GM19238 (cell line): ENCODE measurements at regions not wholly inside any gene's neighbourhood (a gene's known extent, or its start where the extent isn't known, plus 50 kb on each side); places are given as distances from the start of the nearest gene placed in this dataset.
"Not testable (repeated sequence)": the region's sequence is repeated elsewhere in the genome, so short reads cannot be mapped to it uniquely, and the experiment has no call there.

Experiments
- DNase-seq: peaks from one replicate; pipeline ENCODE4 v3.0.0; 2011; ENCODE audit warnings: low spot score; ENCODE audit not compliant: insufficient read length

DNA sequence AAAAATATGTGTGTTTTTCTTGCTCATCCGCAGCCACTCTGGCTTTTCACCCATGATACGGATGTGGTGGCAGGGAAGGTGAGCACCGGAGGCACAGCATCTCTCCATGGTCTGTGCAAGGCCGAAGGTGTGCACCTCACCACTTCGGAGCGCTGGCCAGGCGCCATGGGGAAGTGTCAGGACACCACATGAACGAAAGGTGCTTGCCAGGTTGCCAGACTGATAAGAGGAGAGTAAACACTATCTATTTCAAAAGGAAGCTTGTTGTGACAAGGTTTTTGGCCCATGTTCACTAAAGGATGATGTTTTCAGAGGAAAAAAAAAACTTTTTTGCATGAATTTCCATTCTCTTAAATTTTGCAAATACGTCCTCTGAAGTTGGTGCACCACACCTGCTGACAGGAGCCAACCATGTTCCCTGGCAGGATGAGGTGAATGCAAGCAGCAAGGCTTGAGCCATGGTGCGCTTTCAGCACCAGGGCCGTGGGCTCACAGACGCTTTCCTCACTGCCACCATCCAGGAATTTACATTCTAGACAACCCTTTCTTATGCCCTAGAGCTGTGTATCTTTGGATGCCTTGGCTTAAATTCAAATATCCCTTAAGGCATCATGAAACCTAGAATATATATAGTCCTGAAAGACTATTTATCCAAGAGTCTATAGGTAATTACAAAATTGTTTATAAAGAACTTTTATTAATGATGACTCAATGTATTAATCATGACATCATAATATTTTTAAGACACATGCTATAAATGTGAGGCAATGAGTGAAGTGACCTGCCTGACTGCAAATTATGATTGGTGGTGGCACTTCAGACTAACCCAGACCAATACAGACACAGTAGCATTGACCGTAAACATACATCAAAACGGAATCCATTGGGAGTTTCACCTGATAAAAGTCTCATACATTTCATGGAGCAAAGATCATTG is 234.5 kb downstream of the TFAP2A start:
- DNase-seq = no peak

DNA sequence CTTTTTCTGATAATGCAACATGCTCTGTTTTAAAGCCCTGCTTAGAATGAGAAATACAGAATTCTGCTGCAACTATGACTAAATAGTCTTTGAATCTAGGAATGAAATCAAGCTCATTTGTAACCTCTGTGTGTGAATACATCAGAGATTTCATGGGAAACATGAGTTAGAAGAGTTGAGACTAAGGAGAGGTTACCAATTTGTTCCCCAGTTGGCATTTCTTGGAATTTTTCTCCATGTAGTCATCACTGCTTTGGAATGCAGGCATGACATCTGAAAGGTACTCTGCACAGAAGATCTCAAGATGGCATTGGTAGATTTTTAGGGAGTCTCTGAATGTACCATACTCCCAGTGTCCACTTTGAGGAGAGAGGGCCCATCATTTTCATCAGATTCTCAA is 237.2 kb downstream of the TFAP2A start:
- DNase-seq = no peak

DNA sequence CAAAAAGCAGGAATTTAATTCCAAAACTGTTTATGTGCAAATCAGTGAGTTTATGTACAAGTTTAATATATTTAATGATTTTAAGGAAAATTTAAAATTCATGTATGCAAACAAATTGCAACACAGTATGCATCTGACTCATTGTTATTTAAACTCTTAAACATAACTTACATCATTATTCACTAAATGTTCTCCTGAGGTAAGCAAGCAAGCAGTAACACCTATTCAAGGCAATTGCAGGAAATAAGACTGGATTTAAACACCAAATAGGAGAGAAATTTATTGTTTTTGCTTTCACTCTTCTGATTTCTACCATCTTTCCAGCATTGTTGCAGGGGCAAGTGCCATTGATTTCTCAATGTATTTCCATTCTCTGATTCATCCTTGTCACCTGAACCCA is 239.5 kb downstream of the TFAP2A start:
- DNase-seq = no peak

DNA sequence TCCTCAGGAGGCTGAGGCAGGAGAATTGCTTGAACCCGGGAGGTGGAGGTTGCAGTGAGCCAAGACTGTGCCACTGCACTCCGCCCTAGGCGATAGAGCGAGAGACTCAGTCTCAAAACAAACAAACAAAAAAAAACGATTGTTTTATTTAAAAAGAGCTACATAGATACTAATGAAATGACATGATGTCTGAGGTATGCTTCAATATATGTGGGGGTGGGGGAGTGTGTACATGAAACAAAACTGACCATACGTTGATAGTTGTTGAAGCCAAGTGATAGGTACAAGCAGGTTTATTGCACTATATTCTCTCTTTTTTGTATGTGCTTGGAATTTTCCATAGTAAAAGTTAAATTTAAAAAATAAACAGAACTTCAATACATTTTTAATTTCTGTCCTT is 240.1 kb downstream of the TFAP2A start:
- DNase-seq = no peak

DNA sequence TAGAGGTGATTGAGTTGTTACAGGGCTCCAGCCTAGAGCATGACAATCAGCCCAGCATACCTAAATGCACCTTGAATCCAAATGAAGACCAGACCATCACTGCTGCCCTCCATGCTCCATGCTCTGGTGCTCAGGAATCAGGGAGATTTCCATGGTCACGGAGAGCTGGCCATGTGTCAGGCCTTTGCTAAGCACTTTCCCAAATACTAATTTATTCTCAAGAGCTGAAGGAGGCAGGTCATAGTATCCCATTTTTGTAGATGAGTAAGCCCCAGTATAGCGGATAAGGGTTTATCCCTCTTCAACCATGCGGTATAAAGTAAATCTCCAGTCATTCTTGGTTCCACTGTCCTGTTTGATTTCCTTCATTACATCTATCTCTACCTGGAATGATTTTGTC is 240.8 kb downstream of the TFAP2A start:
- no peak for DNase-seq

DNA sequence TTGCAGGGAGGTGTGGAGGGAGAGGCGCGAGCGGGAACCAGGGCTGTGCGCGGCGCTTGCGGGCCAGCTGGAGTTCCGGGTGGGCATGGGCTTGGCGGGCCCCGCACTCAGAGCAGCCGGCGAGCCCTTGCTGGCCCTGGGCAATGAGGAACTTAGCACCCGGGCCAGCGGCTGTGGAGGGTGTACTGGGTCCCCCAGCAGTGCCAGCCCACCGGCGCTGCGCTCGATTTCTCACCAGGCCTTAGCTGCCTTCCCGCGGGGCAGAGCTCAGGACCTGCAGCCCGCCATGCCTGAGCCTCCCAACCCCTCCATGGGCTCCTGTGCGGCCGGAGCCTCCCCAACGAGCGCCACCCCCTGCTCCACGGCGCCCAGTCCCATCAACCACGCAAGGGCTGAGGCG is 243.2 kb downstream of the TFAP2A start:
- DNase-seq = not testable (repeated sequence)

DNA sequence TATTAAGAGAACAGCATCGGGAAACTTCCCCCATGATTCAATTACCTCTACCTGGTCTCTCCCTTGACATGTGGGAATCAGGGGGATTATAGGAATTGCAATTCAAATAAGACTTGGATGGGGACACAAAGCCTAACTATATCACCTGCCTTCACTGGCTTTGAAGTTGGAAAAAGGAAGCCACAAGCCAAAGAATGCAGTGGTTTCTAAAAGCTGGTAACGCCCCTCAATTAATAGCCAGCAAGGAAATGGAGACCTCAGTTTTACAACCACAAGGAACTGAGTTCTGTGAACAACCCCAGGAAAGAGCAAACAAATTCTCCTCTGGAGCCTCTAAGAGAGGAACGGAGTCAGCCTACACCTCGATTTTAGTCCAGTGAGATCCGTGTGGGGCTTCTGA is 244.1 kb downstream of the TFAP2A start:
- DNase-seq = no peak

DNA sequence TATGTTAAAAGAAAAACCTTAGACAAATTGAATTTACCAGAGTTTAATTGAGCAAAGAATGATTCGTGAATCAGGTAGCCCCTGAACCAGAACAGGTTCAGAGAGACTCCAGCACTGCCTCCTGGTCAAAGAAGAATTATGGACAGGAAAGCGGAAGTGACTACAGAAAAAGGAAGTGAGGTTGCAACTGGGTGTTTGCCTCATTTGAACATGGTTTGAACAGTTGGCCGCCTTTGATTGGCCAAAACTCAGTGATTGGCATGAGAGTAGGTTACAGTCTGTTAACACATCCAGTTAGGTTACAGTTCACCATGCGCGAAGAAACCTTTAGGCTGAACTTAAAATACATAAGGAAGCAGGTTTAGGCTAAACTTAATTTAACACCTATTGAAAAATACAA is 248.8 kb downstream of the TFAP2A start:
- DNase-seq = no peak

DNA sequence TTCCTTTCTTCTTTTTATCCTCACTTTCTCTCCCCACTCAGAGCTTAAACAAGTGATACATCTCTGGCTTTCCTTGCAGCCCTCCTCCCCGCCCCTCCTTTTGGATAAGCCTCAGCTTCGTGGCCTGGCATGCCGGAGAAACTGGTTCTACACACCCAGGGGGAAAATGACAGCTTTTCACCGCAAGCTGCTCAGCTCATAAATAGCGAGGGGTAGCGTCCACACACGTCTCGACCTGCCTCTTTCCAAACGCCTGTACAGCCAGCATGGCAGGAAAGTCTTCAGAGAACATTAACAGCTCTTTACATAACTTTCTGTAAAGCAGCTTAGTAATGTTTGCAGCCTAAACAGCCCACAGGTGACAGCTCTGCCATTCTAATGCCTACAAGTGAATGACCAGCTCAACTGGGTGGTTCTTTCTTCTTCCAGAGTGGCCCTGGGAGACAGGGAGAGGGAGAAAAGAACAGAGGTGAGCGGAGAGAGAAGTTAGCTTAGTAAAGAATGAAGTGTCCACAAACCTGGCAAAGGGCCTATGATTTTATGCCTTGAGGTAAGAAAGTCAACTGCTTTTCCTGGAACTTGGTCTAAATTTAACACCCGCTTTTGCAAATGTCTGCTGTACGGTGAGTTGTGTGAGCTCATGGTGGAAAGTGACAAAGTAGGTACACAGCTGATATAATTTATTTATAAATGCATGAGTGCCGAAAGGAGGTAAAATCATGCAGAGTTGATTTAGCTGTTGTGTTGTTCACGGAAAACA is 251.5 kb downstream of the TFAP2A start:
- no peak for DNase-seq

DNA sequence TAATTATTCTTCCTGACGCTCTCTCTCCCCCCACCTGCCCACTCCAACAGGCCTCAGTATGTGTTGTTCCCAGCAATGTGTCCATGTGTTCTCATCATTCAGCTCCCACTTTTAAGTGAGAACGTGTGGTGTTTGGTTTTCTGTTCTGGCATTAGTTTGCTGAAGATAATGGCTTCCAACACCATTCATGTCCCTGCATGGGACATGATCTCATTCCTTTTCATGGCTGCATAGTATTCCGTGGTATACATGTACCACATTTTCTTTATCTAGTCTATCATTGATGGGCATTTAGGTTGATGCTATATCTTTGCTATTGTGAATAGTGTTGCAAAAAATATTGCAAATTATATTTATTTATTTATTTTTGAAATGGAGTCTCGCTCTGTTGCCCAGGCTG is 258.0 kb downstream of the TFAP2A start:
- no peak for DNase-seq

DNA sequence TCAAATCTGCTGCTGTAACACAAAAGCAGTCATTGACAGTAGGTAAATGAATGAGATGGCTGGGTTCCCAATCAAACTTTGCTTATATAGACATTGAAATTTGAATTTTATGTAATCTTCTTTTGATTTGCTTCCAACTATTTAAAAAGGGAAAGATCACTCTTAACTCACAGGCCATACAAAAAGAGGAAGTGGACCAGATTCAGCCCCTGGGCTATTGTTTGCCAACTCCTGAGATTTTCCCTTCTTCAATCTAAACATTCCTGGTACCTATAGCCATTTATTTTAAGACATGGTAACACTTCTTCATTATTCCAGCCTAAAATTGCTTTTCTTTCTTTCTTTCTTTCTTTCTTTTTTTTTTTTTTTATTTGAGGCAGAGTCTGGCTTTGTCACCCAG is 260.6 kb downstream of the TFAP2A start:
- no peak for DNase-seq

DNA sequence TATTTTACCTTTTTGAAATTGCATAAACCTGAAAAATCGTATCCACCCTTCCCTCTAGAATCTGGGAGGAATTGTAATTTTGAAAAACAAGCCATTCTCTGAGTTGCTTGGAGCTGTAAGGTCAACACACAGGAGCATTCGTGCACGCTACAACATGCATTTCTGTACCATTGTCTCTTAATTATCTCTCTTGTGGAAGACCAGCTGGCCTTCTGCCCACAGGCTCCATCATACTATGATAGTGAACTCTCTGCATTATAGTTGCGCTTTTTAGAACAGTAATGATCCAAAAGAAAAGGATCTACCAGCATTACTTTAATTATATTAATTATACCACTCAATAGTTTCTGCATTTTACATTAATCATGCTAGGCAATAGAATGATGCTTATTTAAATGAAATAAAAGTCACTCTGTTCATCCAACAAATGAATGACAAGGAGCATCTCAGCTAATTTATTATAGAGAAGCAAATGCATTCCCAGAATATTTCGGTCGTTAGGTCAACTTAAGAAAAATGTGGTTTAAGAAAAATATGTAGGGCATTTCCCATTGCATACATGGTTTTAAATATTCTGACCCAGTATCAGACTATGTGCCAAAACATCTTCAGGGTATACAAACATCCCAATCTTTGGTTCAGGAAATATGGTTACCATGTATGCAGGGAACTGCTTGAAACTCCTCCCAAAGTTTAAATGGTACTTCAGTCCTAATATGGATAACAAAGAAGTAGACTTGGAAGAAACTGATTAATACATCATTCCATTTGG is 263.5 kb downstream of the TFAP2A start:
- no peak for DNase-seq

DNA sequence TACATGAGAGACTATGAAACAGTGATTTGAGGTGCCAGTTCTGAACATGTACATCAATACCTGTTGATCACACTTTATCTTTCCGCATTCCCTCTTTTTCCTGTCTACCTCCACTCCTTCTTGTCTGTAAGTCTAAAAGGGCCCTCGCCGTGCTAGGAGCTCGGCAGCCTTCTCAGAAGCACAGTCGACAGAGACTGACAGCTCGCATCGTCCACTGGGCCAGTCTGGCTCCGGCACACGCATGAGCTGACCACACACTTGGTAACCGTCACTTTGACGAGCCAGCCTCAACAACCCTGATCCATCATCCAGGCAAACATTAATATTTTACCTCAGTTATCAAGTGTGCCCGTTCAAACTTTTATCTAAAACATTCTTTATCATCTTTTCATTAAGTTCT is 265.3 kb downstream of the TFAP2A start:
- no peak for DNase-seq

DNA sequence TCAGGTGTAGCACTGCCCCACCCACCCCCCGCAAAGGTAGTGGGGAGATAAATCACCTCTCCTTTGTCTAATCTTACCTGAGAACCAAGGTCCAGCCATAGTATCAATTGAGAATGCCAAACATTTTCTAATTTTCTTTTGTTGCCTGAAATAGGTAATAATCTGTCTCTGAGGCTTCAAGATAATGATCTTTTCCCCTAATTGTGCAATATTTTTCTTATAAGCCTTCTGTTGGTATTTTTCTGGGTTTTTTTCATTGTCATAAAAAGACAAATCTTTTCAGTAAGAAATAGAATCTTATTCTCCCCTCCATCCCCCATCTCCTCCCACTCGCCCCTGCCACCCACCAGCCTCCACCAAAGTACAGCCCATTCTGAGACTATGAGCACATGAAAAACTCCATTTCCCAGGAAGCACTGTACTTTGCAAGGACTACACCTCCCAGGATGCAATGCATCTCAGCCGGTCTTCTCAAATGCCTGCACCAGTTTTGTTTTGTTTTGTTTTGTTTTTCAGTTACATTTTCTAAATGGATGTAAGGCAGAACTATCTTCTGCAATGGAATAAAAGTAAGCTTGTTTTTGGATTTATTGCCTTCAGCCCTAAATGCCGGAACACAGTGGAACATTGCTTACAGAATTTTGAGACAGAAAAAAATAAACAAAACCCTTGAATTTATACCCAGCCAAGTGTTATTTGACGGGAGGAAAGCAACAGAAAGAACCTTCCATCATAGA is 268.0 kb downstream of the TFAP2A start:
- DNase-seq = peak; percentile 39

DNA sequence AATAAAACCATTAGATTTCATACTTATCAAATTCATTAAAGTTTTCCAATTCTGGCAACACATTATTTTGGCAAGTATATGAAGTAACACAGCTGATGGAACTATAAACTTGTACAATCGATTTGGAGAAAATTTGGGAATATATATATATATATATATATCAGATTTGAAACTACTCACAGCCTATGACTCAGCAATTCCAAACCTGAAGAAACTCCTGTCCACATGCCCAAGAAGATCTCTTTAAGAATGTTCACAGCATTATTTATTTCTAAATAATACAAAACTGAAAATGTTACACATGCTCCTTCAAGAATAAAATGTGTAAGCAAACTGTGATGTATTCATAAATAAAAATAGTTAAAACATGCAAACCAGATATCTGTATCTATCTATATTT is 270.1 kb downstream of the TFAP2A start:
- no peak for DNase-seq

DNA sequence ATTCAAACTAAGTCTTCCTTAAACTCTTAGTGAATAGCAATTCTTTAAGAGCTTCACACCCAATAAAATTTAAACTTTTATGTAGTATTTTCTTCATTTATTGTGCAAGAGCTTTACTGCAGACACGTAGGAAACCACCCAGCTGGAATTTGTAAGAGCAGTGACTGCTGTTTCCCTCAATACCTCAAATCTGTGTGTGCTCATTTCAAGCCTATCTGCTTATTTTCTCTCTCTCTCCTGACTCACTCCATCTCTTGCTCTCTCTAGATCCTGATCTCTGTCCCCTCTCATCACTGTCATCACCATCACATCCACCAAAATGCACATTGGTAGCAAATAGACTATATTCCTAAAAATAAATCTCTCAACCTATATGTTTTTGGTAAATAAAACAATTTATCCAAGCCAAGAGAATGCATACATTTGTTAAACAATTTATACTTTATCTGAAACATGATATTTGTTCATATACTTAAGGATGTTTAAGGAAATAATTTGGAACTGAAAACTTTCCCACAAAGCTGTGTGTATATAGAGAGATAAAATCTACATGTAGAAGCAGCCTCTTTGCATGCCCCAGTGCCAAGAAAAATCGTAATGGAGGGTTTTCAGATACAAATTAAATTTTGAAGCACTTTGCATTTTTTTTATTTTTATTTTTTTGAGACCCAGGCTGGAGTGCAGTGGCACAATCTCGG is 273.0 kb downstream of the TFAP2A start:
- DNase-seq = no peak

DNA sequence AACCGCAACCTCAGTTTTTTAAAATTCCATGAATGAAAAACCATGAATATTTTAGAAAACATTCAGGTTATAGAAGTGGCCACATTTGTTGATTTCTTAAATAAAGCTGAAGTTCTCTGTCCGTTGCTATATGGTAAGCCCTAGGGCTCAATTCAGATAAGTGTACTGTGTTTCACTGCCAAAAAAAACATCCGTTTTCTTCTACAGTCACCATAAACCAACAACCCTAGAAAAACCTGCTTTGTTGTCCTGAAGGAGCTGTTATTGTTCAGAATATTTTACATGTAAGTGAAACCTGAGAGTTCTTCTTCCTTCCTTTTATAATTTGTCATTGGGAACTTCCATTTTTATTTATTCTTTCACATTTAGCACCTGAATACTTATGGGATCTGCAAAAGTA is 274.1 kb downstream of the TFAP2A start:
- no peak for DNase-seq

DNA sequence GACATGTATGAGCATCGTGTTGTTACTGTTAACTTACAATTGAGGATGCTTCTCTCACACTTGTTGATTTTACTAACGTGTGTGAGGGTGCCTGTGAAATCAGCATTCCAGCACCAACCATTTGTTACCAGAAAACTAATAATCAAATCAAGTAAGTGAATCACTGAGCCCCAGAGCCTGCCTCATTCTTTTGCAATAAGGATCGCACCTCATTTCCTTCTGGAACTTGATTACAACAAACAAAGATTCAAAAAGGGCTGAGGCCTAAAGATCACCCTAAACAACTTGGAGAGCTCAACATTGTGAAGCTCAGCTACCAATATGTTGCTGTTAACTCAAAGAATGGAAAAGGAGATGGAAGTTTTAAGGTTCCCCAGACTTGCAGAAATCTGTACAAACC is 274.7 kb downstream of the TFAP2A start:
- no peak for DNase-seq

DNA sequence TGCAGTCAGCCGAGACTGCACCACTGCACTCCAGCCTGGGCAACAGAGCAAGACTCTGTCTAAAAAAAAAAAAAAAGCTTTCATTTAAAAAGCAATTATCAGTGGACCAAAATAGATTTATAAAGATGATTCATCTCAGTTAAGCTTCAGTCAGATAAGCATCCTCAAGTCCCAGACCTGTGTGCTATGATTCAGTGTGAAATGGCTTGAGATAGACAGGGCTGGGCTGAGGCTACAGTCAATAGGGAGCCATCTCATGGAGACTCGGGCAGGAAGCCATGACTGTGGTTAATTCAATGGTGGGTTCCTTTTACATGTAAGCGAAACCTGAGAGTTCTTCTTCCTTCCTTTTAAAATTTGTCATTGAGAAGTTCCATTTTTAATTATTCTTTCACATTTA is 276.0 kb downstream of the TFAP2A start:
- no peak for DNase-seq

DNA sequence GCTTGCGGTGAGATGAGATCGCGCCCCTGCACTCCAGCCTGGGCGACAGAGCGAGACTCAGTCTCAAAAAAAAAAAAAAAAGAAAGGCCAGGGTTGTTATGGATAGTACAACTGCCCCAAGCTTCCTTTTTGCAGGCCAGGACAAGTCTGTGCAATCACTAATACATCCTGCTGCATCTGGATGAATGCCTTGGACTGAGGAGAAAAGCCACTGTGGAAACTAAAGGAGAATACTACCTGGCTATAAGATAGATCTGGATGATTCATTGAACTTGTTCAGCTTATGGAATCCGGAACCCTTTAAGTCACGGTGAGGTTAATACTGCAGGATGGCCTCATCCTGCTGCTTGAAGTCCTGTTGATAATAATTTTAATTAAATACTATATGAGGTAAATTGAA is 278.2 kb downstream of the TFAP2A start:
- DNase-seq = no peak

DNA sequence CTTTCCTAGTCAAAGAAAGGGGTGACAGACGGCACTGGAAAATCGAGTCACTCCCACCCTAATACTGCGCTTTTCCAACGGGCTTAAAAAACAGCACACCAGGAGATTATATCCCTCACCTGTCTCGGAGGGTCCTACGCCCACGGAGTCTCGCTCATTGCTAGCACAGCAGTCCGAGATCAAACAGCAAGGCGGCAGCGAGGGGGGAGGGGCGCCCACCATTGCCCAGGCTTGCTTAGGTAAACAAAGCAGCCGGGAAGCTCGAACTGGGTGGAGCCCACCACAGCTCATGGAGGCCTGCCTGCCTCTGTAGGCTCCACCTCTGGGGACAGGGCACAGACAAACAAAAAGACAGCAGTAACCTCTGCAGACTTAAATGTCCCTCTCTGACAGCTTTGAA is 280.7 kb downstream of the TFAP2A start:
- not testable (repeated sequence) for DNase-seq
